HEK293 (cell line): ENCODE measurements at regions not wholly inside any gene's neighbourhood (a gene's known extent, or its start where the extent isn't known, plus 50 kb on each side); places are given as distances from the start of the nearest gene placed in this dataset.

ENCODE experiments used
- CTCF ChIA-PET: fragments of 350-600 bp; formaldehyde crosslinking; extraction: SDS; loops from one replicate; lab custom pipeline; 2021; ENCODE audit warnings: antibody characterized with exemption; lab: Yijun Ruan, JAX
- POLR2A ChIA-PET: fragments of 300-600 bp; formaldehyde crosslinking; extraction: SDS; loops from one replicate; lab custom pipeline; 2020; ENCODE audit warnings: antibody characterized with exemption, inconsistent platforms; lab: Yijun Ruan, JAX
- H3K27ac ChIP-seq: fragments of 200-500 bp; sonication (Bioruptor generic); 2 replicates; pipeline ENCODE4 v1.5.1; 2014; ENCODE audit warnings: low read depth, low read length, control low read depth, inconsistent platforms; ENCODE audit errors: extremely low read depth
- H3K36me3 ChIP-seq, 2 experiments: fragments of 200-500 bp in 1 of 2; sonication (Bioruptor generic) in 1 of 2; 1 replicate in 1 of 2; 2 replicates in 1 of 2; pipeline ENCODE4 v1.5.1; 2014 to 2017; ENCODE audit warnings: inconsistent platforms in 2 of 2, low read length in 2 of 2; ENCODE audit not compliant: control insufficient read depth in 2 of 2, insufficient read depth in 1 of 2
- H3K4me1 ChIP-seq: fragments of 200-500 bp; sonication (Bioruptor generic); 2 replicates; pipeline ENCODE4 v1.5.1; 2014; ENCODE audit warnings: mild to moderate bottlenecking, low read length, inconsistent platforms; ENCODE audit not compliant: control insufficient read depth, insufficient read depth
- H3K4me3 ChIP-seq: 2 replicates; pipeline ENCODE4 v1.5.1; 2011; ENCODE audit warnings: low read depth, mild to moderate bottlenecking, control low read depth, low read length, moderate library complexity
- H3K9me3 ChIP-seq: fragments of 200-500 bp; sonication (Bioruptor generic); 2 replicates; pipeline ENCODE4 v1.5.1; 2014; ENCODE audit warnings: low read depth, low read length, inconsistent platforms; ENCODE audit not compliant: control insufficient read depth, insufficient read depth
- BCL11A ChIP-seq: fragments of 450-650 bp; formaldehyde crosslinking; IDR thresholded peaks from 2 replicates; pipeline ENCODE4 v1.5.1; 2016; ENCODE audit warnings: low read depth, missing biosample characterization, missing genetic modification characterization
- GLIS2 ChIP-seq: fragments of 450-650 bp; formaldehyde crosslinking; IDR thresholded peaks from 2 replicates; pipeline ENCODE4 v1.5.1; 2016; ENCODE audit warnings: missing biosample characterization, missing genetic modification characterization
- HOXD13 ChIP-seq: sonication (generic); formaldehyde crosslinking; IDR thresholded peaks from 2 replicates; pipeline ENCODE4 v1.8.0; 2022; ENCODE audit warnings: missing genetic modification reagents, borderline replicate concordance
- RBAK ChIP-seq: fragments of 450-650 bp; formaldehyde crosslinking; IDR thresholded peaks from 2 replicates; pipeline ENCODE4 v1.5.1; 2016; ENCODE audit warnings: missing biosample characterization, missing genetic modification characterization
- SCRT2 ChIP-seq: fragments of 450-650 bp; formaldehyde crosslinking; IDR thresholded peaks from 2 replicates; pipeline ENCODE4 v1.5.1; 2016; ENCODE audit warnings: missing biosample characterization, missing genetic modification characterization
- YY1 ChIP-seq: fragments of 450-650 bp; formaldehyde crosslinking; IDR thresholded peaks from 2 replicates; pipeline ENCODE4 v1.5.1; 2018; ENCODE audit warnings: missing biosample characterization, missing genetic modification characterization
- ZBTB48 ChIP-seq: fragments of 450-650 bp; formaldehyde crosslinking; IDR thresholded peaks from 2 replicates; pipeline ENCODE4 v1.5.1; 2016; ENCODE audit warnings: missing biosample characterization, missing genetic modification characterization
- ZFP37 ChIP-seq: fragments of 450-650 bp; formaldehyde crosslinking; IDR thresholded peaks from 2 replicates; pipeline ENCODE4 v1.5.1; 2016; ENCODE audit warnings: missing biosample characterization, missing genetic modification characterization
- ZNF10 ChIP-seq: fragments of 450-650 bp; formaldehyde crosslinking; IDR thresholded peaks from 2 replicates; pipeline ENCODE4 v1.5.1; 2017; ENCODE audit warnings: missing biosample characterization, missing genetic modification characterization
- ZNF155 ChIP-seq: fragments of 450-650 bp; formaldehyde crosslinking; IDR thresholded peaks from 2 replicates; pipeline ENCODE4 v1.5.1; 2016; ENCODE audit warnings: missing biosample characterization, missing genetic modification characterization
- ZNF423 ChIP-seq: fragments of 450-650 bp; formaldehyde crosslinking; IDR thresholded peaks from 2 replicates; pipeline ENCODE4 v1.5.1; 2016; ENCODE audit warnings: missing biosample characterization, missing genetic modification characterization
- ZNF473 ChIP-seq: fragments of 450-650 bp; formaldehyde crosslinking; IDR thresholded peaks from 2 replicates; pipeline ENCODE4 v1.5.1; 2017; ENCODE audit warnings: missing biosample characterization, missing genetic modification characterization
- ZNF501 ChIP-seq: fragments of 450-650 bp; formaldehyde crosslinking; IDR thresholded peaks from 2 replicates; pipeline ENCODE4 v1.5.1; 2016; ENCODE audit warnings: missing biosample characterization, missing genetic modification characterization
- ZNF549 ChIP-seq: fragments of 450-650 bp; IDR thresholded peaks from 2 replicates; pipeline ENCODE4 v1.5.1; 2018; ENCODE audit warnings: missing biosample characterization, missing genetic modification characterization, mild to moderate bottlenecking, inconsistent platforms, moderate library complexity
- ZNF560 ChIP-seq: fragments of 450-650 bp; formaldehyde crosslinking; IDR thresholded peaks from 2 replicates; pipeline ENCODE4 v1.5.1; 2017; ENCODE audit warnings: missing biosample characterization, missing genetic modification characterization, borderline replicate concordance
- ZNF621 ChIP-seq: fragments of 450-650 bp; formaldehyde crosslinking; IDR thresholded peaks from 2 replicates; pipeline ENCODE4 v1.5.1; 2017; ENCODE audit warnings: missing biosample characterization, missing genetic modification characterization
- ZNF629 ChIP-seq: fragments of 450-650 bp; formaldehyde crosslinking; IDR thresholded peaks from 2 replicates; pipeline ENCODE4 v1.5.1; 2017; ENCODE audit warnings: missing biosample characterization, missing genetic modification characterization
- ZNF658 ChIP-seq: fragments of 450-650 bp; formaldehyde crosslinking; IDR thresholded peaks from 2 replicates; pipeline ENCODE4; 2016; ENCODE audit warnings: missing biosample characterization, missing genetic modification characterization
- ZNF843 ChIP-seq: fragments of 450-650 bp; formaldehyde crosslinking; IDR thresholded peaks from 2 replicates; pipeline ENCODE4 v1.5.1; 2016; ENCODE audit warnings: missing biosample characterization, missing genetic modification characterization
- TF ChIP-seq, protein P1 (sequence below): fragments of 450-650 bp; formaldehyde crosslinking; IDR thresholded peaks from 2 replicates; pipeline ENCODE4 v1.5.1; 2016; ENCODE audit warnings: missing biosample characterization, missing genetic modification characterization
- TF ChIP-seq, protein P2 (sequence below): fragments of 450-650 bp; formaldehyde crosslinking; IDR thresholded peaks from 2 replicates; pipeline ENCODE4 v1.5.1; 2016; ENCODE audit warnings: missing biosample characterization, missing genetic modification characterization
- TF ChIP-seq, protein P3 (sequence below): IDR thresholded peaks from 2 replicates; pipeline ENCODE4 v1.6.1; 2011; ENCODE audit warnings: mild to moderate bottlenecking, low read depth, low read length, borderline replicate concordance

DNA sequence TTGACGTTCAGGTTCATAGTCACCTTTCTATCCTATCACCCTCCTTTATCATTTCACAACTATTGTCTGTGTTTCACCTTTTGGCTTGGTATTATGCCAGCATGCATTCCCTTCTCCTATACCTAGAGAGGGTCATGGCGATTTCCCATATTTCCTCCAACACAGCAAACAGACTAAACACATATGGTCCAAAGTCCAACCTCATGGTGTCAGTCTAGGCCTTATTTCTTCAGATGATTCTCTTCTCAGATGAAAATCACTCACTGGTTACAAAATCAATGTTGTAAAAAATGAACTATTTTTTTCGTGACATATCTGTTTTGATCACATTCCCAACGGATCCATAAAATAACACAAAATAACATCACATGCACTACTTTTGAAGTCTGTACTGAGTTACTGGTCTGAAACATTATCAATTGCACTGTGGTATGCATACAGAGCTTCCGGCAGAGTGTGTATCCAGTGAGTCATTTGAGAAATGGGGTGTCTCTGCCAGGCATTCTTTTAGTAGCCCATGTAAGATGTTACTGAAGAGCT lies 204.8 kb upstream of the GALNT5 start:
- Histone ChIP-seq H3K27ac (no peak overlapping the region), H3K9me3 (no peaks in the 10 kb centered on the region), H3K4me3 (no peak overlapping the region), H3K36me3 (no peaks in the 10 kb centered on the region), H3K4me1 (no peaks in the 10 kb centered on the region; the same call in 1 of the 2 replicates)
- TF ChIP-seq, protein P1, sequence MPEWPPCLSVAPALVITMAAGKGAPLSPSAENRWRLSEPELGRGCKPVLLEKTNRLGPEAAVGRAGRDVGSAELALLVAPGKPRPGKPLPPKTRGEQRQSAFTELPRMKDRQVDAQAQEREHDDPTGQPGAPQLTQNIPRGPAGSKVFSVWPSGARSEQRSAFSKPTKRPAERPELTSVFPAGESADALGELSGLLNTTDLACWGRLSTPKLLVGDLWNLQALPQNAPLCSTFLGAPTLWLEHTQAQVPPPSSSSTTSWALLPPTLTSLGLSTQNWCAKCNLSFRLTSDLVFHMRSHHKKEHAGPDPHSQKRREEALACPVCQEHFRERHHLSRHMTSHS = no peak
- TF ChIP-seq, protein P2, sequence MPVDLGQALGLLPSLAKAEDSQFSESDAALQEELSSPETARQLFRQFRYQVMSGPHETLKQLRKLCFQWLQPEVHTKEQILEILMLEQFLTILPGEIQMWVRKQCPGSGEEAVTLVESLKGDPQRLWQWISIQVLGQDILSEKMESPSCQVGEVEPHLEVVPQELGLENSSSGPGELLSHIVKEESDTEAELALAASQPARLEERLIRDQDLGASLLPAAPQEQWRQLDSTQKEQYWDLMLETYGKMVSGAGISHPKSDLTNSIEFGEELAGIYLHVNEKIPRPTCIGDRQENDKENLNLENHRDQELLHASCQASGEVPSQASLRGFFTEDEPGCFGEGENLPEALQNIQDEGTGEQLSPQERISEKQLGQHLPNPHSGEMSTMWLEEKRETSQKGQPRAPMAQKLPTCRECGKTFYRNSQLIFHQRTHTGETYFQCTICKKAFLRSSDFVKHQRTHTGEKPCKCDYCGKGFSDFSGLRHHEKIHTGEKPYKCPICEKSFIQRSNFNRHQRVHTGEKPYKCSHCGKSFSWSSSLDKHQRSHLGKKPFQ = no peak
- TF ChIP-seq, protein P3, sequence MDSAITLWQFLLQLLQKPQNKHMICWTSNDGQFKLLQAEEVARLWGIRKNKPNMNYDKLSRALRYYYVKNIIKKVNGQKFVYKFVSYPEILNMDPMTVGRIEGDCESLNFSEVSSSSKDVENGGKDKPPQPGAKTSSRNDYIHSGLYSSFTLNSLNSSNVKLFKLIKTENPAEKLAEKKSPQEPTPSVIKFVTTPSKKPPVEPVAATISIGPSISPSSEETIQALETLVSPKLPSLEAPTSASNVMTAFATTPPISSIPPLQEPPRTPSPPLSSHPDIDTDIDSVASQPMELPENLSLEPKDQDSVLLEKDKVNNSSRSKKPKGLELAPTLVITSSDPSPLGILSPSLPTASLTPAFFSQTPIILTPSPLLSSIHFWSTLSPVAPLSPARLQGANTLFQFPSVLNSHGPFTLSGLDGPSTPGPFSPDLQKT = no peak
- TF ChIP-seq SCRT2 (no peak), ZNF155 (tag by site-specific recombination) (no peak), ZNF843 (tag by site-specific recombination) (no peak), YY1 (no peak), RBAK (tag by site-specific recombination) (no peak), GLIS2 (tag by site-specific recombination) (no peak), ZNF621 (no peak), ZBTB48 (tag by site-specific recombination) (no peak), ZNF560 (tag by site-specific recombination) (no peak), BCL11A (tag by site-specific recombination) (no peak), ZNF549 (tag by site-specific recombination) (no peak), HOXD13 (CRISPR knock-in tag) (no peak), ZNF501 (no peak)
- POLR2A ChIA-PET = no interaction called here
- CTCF ChIA-PET = interaction anchor here (1.1 kb wide), 1 partner anchor 1684 kb away, joined by 4 read pairs; no protein-coding TSS in a partner anchor

DNA sequence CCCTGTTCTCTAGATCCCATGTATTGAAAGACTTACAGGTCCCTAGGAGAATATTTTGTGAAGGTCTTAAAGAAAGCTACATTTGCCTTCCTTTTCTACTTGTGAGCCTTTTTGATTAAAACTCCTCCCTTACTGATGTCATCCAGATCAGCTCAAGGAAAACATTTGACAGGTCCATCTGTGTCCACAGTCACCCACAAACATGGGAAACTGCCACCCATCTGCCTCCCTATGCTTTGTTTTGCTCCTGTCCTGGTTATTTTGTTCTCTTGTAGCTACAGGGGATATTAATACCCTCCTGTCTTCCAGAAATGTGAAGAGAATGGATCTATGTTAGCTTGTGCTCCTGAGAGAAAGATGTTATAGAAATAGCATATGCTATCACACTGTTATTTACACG lies 203.6 kb upstream of the GALNT5 start:
- no peak overlapping the region for H3K27ac ChIP-seq
- no peaks in the 10 kb centered on the region for H3K9me3 ChIP-seq
- CTCF ChIA-PET = interaction anchor here (0.5 to 1.4 kb wide), 3 partner anchors 140 to 1677 kb away, joined by 3 to 4 read pairs (median 3); no protein-coding TSS in a partner anchor
- POLR2A ChIA-PET = no interaction called here
- no peaks in the 10 kb centered on the region for H3K36me3 ChIP-seq
- no peak overlapping the region for H3K4me3 ChIP-seq
- no peak for TF ChIP-seq ZNF423 (tag by site-specific recombination)
- no peak for TF ChIP-seq ZFP37 (tag by site-specific recombination)
- TF ChIP-seq ZNF10 (tag by site-specific recombination) = no peak
- no peak for TF ChIP-seq ZNF658 (tag by site-specific recombination)
- TF ChIP-seq ZNF473 = no peak
- TF ChIP-seq ZNF629 (tag by site-specific recombination) = no peak
- TF ChIP-seq, all 188 proteins: peak for 0
- no peaks in the 10 kb centered on the region; the same call in 1 of the 2 replicates for H3K4me1 ChIP-seq
